Neural progenitor cell (in vitro differentiated cells): ENCODE measurements at regions not wholly inside any gene's neighbourhood (a gene's known extent, or its start where the extent isn't known, plus 50 kb on each side); places are given as distances from the start of the nearest gene placed in this dataset.
"Not testable (repeated sequence)": the region's sequence is repeated elsewhere in the genome, so short reads cannot be mapped to it uniquely, and the experiment has no call there.

Experiments used
- DNase-seq: peaks from one replicate; pipeline ENCODE4 v3.0.0-alpha.2; 2016; ENCODE audit warnings: low spot score
- H2AFZ ChIP-seq: fragments of 200-600 bp; sonication (generic); replicated peaks from 2 replicates; pipeline ENCODE4 v1.6.1; 2016; ENCODE audit warnings: antibody characterized with exemption
- H3F3A ChIP-seq: fragments of 200-600 bp; sonication (generic); 2 replicates; pipeline ENCODE4 v1.6.1; 2016; ENCODE audit warnings: antibody characterized with exemption, low read depth
- H3K27ac ChIP-seq: fragments of 200-600 bp; sonication (generic); 2 replicates; pipeline ENCODE4 v1.5.1; 2016; ENCODE audit warnings: mild to moderate bottlenecking
- H3K27me3 ChIP-seq: fragments of 200-600 bp; sonication (generic); 2 replicates; pipeline ENCODE4 v1.6.1; 2016; ENCODE audit warnings: mild to moderate bottlenecking, moderate library complexity
- H3K36me3 ChIP-seq: fragments of 200-600 bp; sonication (generic); 2 replicates; pipeline ENCODE4 v1.5.1; 2016
- H3K4me1 ChIP-seq: fragments of 200-600 bp; sonication (generic); 2 replicates; pipeline ENCODE4 v1.6.1; 2016; ENCODE audit warnings: mixed run types
- H3K4me2 ChIP-seq: fragments of 200-600 bp; sonication (generic); 2 replicates; pipeline ENCODE4 v1.6.1; 2016
- H3K4me3 ChIP-seq: fragments of 200-600 bp; sonication (generic); 2 replicates; pipeline ENCODE4 v1.5.1; 2016
- H3K79me2 ChIP-seq: fragments of 200-600 bp; sonication (generic); 2 replicates; pipeline ENCODE4 v1.6.1; 2016; ENCODE audit warnings: low read depth
- H3K9ac ChIP-seq: fragments of 200-600 bp; sonication (generic); 2 replicates; pipeline ENCODE4 v1.6.1; 2016
- H3K9me3 ChIP-seq: fragments of 200-600 bp; sonication (generic); 2 replicates; pipeline ENCODE4 v1.5.1; 2016; ENCODE audit warnings: low read depth
- H4K20me1 ChIP-seq: fragments of 200-600 bp; sonication (generic); 2 replicates; pipeline ENCODE4 v1.6.1; 2016; ENCODE audit warnings: low read depth
- H3K27ac Mint-ChIP-seq: 3 replicates; pipeline ENCODE4 v1.8.0; 2021; ENCODE audit warnings: mixed read lengths
- H3K27me3 Mint-ChIP-seq: 2 replicates; pipeline ENCODE4 v1.8.0; 2022; ENCODE audit warnings: low read depth, mild to moderate bottlenecking, inconsistent platforms, moderate library complexity, mixed read lengths; ENCODE audit not compliant: insufficient read depth
- H3K36me3 Mint-ChIP-seq: 3 replicates; pipeline ENCODE4 v1.8.0; 2021; ENCODE audit warnings: mixed read lengths
- H3K4me1 Mint-ChIP-seq: 3 replicates; pipeline ENCODE4 v1.8.0; 2021; ENCODE audit warnings: mixed read lengths
- H3K4me3 Mint-ChIP-seq: 3 replicates; pipeline ENCODE4 v1.8.0; 2021; ENCODE audit warnings: mild to moderate bottlenecking, moderate library complexity, mixed read lengths
- H3K9me3 Mint-ChIP-seq: 3 replicates; pipeline ENCODE4 v1.8.0; 2020; ENCODE audit warnings: mixed read lengths
- CTCF ChIP-seq: fragments of 200-600 bp; sonication (generic); IDR thresholded peaks from 2 replicates; pipeline ENCODE4 v1.5.1; 2017; ENCODE audit warnings: antibody characterized with exemption, mild to moderate bottlenecking
- EZH2 ChIP-seq: fragments of 200-600 bp; sonication (generic); IDR thresholded peaks from 2 replicates; pipeline ENCODE4 v1.6.1; 2017; ENCODE audit warnings: antibody characterized with exemption, mild to moderate bottlenecking, moderate library complexity
- EZH2phosphoT487 ChIP-seq: fragments of 200-600 bp; sonication (generic); IDR thresholded peaks from 2 replicates; pipeline ENCODE4 v1.6.1; 2017; ENCODE audit warnings: antibody characterized with exemption

DNA sequence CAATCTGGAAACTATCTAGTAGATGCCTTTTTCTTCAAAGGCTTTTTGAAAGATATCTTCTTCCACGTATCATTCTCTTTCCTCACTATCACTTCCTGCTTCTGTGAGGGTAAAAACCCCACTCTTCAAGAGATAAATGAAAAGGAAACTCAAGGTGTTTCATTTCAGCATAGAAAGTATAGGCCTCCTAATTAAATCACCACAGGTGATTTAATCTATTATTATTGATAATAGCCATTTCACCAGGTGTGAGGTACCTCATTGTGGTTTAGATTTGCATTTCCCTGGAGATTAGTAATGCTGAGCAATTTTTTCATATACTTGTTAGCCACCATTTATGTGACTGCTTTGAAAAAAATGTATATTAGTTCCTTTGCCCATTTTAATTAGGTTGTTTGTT, 92.0 kb upstream of the EMCN start:
- no peaks in the 10 kb centered on the region for H3K4me1 ChIP-seq
- no peak overlapping the region for H3K4me2 ChIP-seq
- no peaks in the 10 kb centered on the region for H3K36me3 Mint-ChIP-seq
- H3K4me3 ChIP-seq: no peak overlapping the region
- no peaks in the 10 kb centered on the region for H3K27me3 Mint-ChIP-seq
- H2AFZ ChIP-seq: no peak overlapping the region
- no peak overlapping the region for H3K27ac Mint-ChIP-seq
- no peaks in the 10 kb centered on the region for H3K9me3 ChIP-seq
- no peak for DNase-seq
- H3K36me3 ChIP-seq: no peaks in the 10 kb centered on the region
- no peaks in the 10 kb centered on the region for H3K9me3 Mint-ChIP-seq
- H3K4me3 Mint-ChIP-seq: no peak overlapping the region
- no peaks in the 10 kb centered on the region for H3K79me2 ChIP-seq
- H3F3A ChIP-seq: no peaks in the 10 kb centered on the region
- no peaks in the 10 kb centered on the region for H3K4me1 Mint-ChIP-seq
- H4K20me1 ChIP-seq: no peaks in the 10 kb centered on the region
- H3K27me3 ChIP-seq: no peaks in the 10 kb centered on the region
- no peak overlapping the region for H3K9ac ChIP-seq
- H3K27ac ChIP-seq: no peak overlapping the region
- TF ChIP-seq EZH2 (no peak), EZH2phosphoT487 (no peak), CTCF (no peak)

- DNase-seq, H3K4me1 ChIP-seq, H3K27ac Mint-ChIP-seq, H3K27ac ChIP-seq, H3K4me2 ChIP-seq, H3K27me3 Mint-ChIP-seq, H3K4me1 Mint-ChIP-seq, H3K79me2 ChIP-seq, H3K4me3 Mint-ChIP-seq, H3K9ac ChIP-seq, H3K36me3 Mint-ChIP-seq, H3K4me3 ChIP-seq, H3K9me3 Mint-ChIP-seq, H4K20me1 ChIP-seq, H3F3A ChIP-seq, H2AFZ ChIP-seq, H3K9me3 ChIP-seq, H3K36me3 ChIP-seq, H3K27me3 ChIP-seq: not testable (repeated sequence)
Measured at GRCh38 chr4:100608651-100609050, 90.8 kb upstream of the EMCN start.

- no peak overlapping the region for H3K4me3 Mint-ChIP-seq
- Histone ChIP-seq H3K4me1 (no peaks in the 10 kb centered on the region), H3K4me3 (no peak overlapping the region), H3K27ac (no peak overlapping the region), H3K27me3 (no peaks in the 10 kb centered on the region), H3K4me2 (no peak overlapping the region), H3K9ac (no peak overlapping the region), H4K20me1 (no peaks in the 10 kb centered on the region), H3K9me3 (no peaks in the 10 kb centered on the region), H3F3A (no peaks in the 10 kb centered on the region), H3K79me2 (no peaks in the 10 kb centered on the region), H2AFZ (no peak overlapping the region), H3K36me3 (no peaks in the 10 kb centered on the region)
- no peaks in the 10 kb centered on the region for H3K4me1 Mint-ChIP-seq
- H3K9me3 Mint-ChIP-seq: no peaks in the 10 kb centered on the region
- H3K27ac Mint-ChIP-seq: no peak overlapping the region
- DNase-seq: no peak
- no peaks in the 10 kb centered on the region for H3K36me3 Mint-ChIP-seq
- TF ChIP-seq EZH2phosphoT487: no peak
- TF ChIP-seq EZH2: no peak
- no peak for TF ChIP-seq CTCF
- H3K27me3 Mint-ChIP-seq: no peaks in the 10 kb centered on the region
Measured at GRCh38 chr4:100605144-100605543, 87.3 kb upstream of the EMCN start.

DNA sequence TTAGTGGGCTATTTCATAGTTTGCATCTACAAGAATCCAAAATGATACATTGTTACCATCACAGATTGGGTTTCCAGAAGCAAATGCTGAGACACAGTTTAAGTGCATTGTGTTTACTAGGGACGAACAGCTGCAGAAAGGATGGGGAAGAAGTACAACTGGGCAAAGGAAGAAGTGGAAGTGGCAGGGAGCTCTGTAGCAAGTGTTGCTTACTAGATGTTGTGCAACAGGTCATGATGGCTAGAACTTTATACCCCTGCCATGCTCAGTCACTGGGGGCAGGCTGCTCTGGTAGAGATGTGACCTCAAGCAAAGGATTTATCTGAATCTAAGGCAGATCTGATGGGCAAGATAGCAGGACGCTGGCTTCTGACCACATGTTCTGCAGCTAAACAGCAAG, 76.1 kb upstream of the EMCN start:
- Histone ChIP-seq H3K36me3 (no peaks in the 10 kb centered on the region), H3F3A (no peaks in the 10 kb centered on the region), H3K4me1 (no peaks in the 10 kb centered on the region), H3K27me3 (no peaks in the 10 kb centered on the region), H4K20me1 (no peaks in the 10 kb centered on the region), H3K9ac (no peak overlapping the region), H3K79me2 (no peaks in the 10 kb centered on the region), H3K9me3 (no peaks in the 10 kb centered on the region), H3K4me2 (no peak overlapping the region), H3K27ac (no peak overlapping the region), H2AFZ (no peak overlapping the region), H3K4me3 (no peak overlapping the region)
- Mint-ChIP-seq H3K4me1 (no peaks in the 10 kb centered on the region), H3K36me3 (no peaks in the 10 kb centered on the region), H3K27ac (no peak overlapping the region), H3K9me3 (no peaks in the 10 kb centered on the region), H3K4me3 (no peak overlapping the region), H3K27me3 (no peaks in the 10 kb centered on the region)
- no peak for TF ChIP-seq EZH2phosphoT487
- TF ChIP-seq EZH2: no peak
- no peak for TF ChIP-seq CTCF
- no peak for DNase-seq
